ENCODE measurements at regions not wholly inside any gene's neighbourhood (a gene's known extent, or its start where the extent isn't known, plus 50 kb on each side); places are given as distances from the start of the nearest gene placed in this dataset.

DNA sequence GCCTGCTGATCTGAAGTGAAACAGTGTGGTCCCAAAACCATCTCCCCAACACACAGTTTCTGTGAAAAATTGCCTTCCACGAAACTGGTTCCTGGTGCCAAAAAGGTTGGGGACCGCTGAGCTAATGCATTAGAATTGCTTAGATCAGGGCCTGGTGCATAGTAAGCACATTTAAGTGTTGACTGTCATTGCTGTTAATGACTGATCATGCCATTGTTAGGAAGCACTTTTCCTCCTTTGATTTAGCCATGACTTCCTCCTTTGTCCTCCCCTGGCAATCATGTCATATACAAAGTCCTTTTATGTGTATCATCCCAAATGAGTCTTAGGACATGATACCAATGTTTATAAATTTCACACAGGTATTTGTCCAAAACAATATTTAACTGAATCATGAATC, 81.5 kb upstream of the ATP11B start:
- TF ChIP-seq TEAD4 (IDR thresholded peaks at IDR 0.05; ENCODE audit: borderline replicate concordance, insufficient read depth), result no peak

DNA sequence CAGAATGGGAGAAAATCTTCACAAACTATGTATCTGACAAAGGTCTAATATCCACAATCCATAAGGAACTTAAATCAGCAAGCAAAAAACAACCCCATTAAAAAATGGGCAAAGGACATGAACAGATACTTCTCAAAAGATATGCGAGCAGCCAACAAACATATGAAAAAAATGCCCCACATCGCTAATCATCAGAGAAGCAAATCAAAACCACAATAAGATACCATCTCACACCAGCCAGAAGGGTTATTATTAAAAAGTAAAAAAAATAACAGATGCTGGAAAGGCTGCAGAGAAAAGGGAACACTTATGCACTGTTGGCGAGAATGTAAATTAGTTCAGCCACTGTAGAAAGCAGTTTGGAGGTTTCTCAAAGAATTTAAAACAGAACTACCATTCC, 80.2 kb upstream of the ATP11B start:
- Histone ChIP-seq H3K9ac (no peak overlapping the region), H4K20me1 (ENCODE audit: insufficient read depth) (no peaks in the 10 kb centered on the region), H3K4me1 (ENCODE audit: control insufficient read depth in 1 of 2, insufficient read depth in 2 of 2, low read depth in 1 of 2, low read length in 1 of 2) (no peaks in the 10 kb centered on the region; a peak in 1 of 4 replicates), H3K9me3 (no peaks in the 10 kb centered on the region), H3K4me3 (ENCODE audit: low read depth in 2 of 2, low read length in 1 of 2) (no peak overlapping the region), H2AFZ (ENCODE audit: low read depth) (no peak overlapping the region), H3K27ac (ENCODE audit: low read depth in 2 of 2, low read length in 1 of 2) (no peak overlapping the region), H3K9me2 (no peaks in the 10 kb centered on the region), H3K79me2 (ENCODE audit: insufficient read depth) (no peaks in the 10 kb centered on the region), H3F3A (replicated peaks; ENCODE audit: insufficient read depth) (no peaks in the 10 kb centered on the region), H3K27me3 (ENCODE audit: insufficient read depth) (no peaks in the 10 kb centered on the region), H3K36me3 (replicated peaks in 1 of 2; ENCODE audit: control insufficient read depth in 1 of 2, insufficient read depth in 2 of 2, low read length in 1 of 2) (no peaks in the 10 kb centered on the region), H3K4me2 (no peak overlapping the region)
- 71% methylated on average over 3 of the region's 3 CpGs for WGBS (ENCODE audit: low lambda C conversion rate)
- ChIA-PET POLR2A (no interaction called here), CTCF (interaction anchor here (0.9 to 2.4 kb wide), 8 partner anchors 9 to 143 kb away, joined by 3 to 19 read pairs (median 12); partner anchors contain the start of gene ATP11B)
- TF ChIP-seq, protein P1, sequence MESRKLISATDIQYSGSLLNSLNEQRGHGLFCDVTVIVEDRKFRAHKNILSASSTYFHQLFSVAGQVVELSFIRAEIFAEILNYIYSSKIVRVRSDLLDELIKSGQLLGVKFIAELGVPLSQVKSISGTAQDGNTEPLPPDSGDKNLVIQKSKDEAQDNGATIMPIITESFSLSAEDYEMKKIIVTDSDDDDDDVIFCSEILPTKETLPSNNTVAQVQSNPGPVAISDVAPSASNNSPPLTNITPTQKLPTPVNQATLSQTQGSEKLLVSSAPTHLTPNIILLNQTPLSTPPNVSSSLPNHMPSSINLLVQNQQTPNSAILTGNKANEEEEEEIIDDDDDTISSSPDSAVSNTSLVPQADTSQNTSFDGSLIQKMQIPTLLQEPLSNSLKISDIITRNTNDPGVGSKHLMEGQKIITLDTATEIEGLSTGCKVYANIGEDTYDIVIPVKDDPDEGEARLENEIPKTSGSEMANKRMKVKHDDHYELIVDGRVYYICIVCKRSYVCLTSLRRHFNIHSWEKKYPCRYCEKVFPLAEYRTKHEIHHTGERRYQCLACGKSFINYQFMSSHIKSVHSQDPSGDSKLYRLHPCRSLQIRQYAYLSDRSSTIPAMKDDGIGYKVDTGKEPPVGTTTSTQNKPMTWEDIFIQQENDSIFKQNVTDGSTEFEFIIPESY (IDR thresholded peaks at IDR 0.05; ENCODE audit: borderline replicate concordance, low read depth), result no peak
- no peak for TF ChIP-seq TAF1 (IDR thresholded peaks at IDR 0.05; ENCODE audit: borderline replicate concordance, low read depth, low read length)
- TF ChIP-seq MXI1 (IDR thresholded peaks at IDR 0.05; ENCODE audit: low read depth, low read length), result no peak
- TF ChIP-seq, protein P2, sequence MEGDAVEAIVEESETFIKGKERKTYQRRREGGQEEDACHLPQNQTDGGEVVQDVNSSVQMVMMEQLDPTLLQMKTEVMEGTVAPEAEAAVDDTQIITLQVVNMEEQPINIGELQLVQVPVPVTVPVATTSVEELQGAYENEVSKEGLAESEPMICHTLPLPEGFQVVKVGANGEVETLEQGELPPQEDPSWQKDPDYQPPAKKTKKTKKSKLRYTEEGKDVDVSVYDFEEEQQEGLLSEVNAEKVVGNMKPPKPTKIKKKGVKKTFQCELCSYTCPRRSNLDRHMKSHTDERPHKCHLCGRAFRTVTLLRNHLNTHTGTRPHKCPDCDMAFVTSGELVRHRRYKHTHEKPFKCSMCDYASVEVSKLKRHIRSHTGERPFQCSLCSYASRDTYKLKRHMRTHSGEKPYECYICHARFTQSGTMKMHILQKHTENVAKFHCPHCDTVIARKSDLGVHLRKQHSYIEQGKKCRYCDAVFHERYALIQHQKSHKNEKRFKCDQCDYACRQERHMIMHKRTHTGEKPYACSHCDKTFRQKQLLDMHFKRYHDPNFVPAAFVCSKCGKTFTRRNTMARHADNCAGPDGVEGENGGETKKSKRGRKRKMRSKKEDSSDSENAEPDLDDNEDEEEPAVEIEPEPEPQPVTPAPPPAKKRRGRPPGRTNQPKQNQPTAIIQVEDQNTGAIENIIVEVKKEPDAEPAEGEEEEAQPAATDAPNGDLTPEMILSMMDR (IDR thresholded peaks at IDR 0.05), result no peak
- no peak for TF ChIP-seq RXRA (IDR thresholded peaks at IDR 0.05; ENCODE audit: borderline replicate concordance, low read depth)
- TF ChIP-seq EZH2phosphoT487 (IDR thresholded peaks at IDR 0.05; ENCODE audit: borderline replicate concordance, low read depth), result no peak
- no peak for TF ChIP-seq RAD21 (IDR thresholded peaks at IDR 0.05; ENCODE audit: low read length)
- no peak for TF ChIP-seq GABPA (IDR thresholded peaks at IDR 0.05; ENCODE audit: low read depth)
- TF ChIP-seq, protein P3, sequence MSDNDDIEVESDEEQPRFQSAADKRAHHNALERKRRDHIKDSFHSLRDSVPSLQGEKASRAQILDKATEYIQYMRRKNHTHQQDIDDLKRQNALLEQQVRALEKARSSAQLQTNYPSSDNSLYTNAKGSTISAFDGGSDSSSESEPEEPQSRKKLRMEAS (IDR thresholded peaks at IDR 0.05; ENCODE audit: low read depth), result no peak
- TF ChIP-seq EP300 (IDR thresholded peaks at IDR 0.05; ENCODE audit: borderline replicate concordance in 1 of 2, low read depth in 1 of 2, low read length in 1 of 2), result no peak
- TF ChIP-seq YY1 (IDR thresholded peaks at IDR 0.05; ENCODE audit: low read depth), result no peak
- TF ChIP-seq CHD2 (IDR thresholded peaks at IDR 0.05; ENCODE audit: low read length, partially characterized antibody), result no peak
- no peak for TF ChIP-seq TEAD4 (IDR thresholded peaks at IDR 0.05; ENCODE audit: borderline replicate concordance, insufficient read depth)
- TF ChIP-seq, protein P4, sequence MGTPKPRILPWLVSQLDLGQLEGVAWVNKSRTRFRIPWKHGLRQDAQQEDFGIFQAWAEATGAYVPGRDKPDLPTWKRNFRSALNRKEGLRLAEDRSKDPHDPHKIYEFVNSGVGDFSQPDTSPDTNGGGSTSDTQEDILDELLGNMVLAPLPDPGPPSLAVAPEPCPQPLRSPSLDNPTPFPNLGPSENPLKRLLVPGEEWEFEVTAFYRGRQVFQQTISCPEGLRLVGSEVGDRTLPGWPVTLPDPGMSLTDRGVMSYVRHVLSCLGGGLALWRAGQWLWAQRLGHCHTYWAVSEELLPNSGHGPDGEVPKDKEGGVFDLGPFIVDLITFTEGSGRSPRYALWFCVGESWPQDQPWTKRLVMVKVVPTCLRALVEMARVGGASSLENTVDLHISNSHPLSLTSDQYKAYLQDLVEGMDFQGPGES (IDR thresholded peaks at IDR 0.05; ENCODE audit: low read depth, low read length), result no peak
- no peak for TF ChIP-seq RFX5 (IDR thresholded peaks at IDR 0.05; ENCODE audit: low read length)
- no peak for TF ChIP-seq SIN3A (IDR thresholded peaks at IDR 0.05; ENCODE audit: borderline replicate concordance, low read depth, low read length)
- TF ChIP-seq, protein P5, sequence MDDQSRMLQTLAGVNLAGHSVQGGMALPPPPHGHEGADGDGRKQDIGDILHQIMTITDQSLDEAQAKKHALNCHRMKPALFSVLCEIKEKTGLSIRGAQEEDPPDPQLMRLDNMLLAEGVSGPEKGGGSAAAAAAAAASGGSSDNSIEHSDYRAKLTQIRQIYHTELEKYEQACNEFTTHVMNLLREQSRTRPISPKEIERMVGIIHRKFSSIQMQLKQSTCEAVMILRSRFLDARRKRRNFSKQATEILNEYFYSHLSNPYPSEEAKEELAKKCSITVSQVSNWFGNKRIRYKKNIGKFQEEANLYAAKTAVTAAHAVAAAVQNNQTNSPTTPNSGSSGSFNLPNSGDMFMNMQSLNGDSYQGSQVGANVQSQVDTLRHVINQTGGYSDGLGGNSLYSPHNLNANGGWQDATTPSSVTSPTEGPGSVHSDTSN (IDR thresholded peaks at IDR 0.05), result no peak
- no peak for DNase-seq

More for the DNA sequence above, 81.5 kb upstream of the ATP11B start:
- Histone ChIP-seq H4K20me1 (ENCODE audit: insufficient read depth) (no peaks in the 10 kb centered on the region), H3K9ac (no peak overlapping the region), H2AFZ (ENCODE audit: low read depth) (no peak overlapping the region), H3K4me1 (ENCODE audit: control insufficient read depth in 1 of 2, insufficient read depth in 2 of 2, low read depth in 1 of 2, low read length in 1 of 2) (no peaks in the 10 kb centered on the region; a peak in 1 of 4 replicates), H3K4me3 (ENCODE audit: low read depth in 2 of 2, low read length in 1 of 2) (no peak overlapping the region), H3K36me3 (replicated peaks in 1 of 2; ENCODE audit: control insufficient read depth in 1 of 2, insufficient read depth in 2 of 2, low read length in 1 of 2) (no peaks in the 10 kb centered on the region), H3K79me2 (ENCODE audit: insufficient read depth) (no peaks in the 10 kb centered on the region), H3K27me3 (ENCODE audit: insufficient read depth) (no peaks in the 10 kb centered on the region), H3K9me3 (no peaks in the 10 kb centered on the region), H3K27ac (ENCODE audit: low read depth in 2 of 2, low read length in 1 of 2) (no peak overlapping the region), H3K9me2 (no peaks in the 10 kb centered on the region), H3F3A (replicated peaks; ENCODE audit: insufficient read depth) (no peaks in the 10 kb centered on the region), H3K4me2 (no peak overlapping the region)
- DNase-seq, result no peak
- 89% methylated on average over 2 of the region's 2 CpGs for WGBS (ENCODE audit: low lambda C conversion rate)
- ChIA-PET CTCF (interaction anchor here (1.2 to 3.2 kb wide), 5 partner anchors 9 to 126 kb away, joined by 3 to 14 read pairs (median 10); no protein-coding TSS in a partner anchor), POLR2A (no interaction called here)

Measured in SK-N-SH (cell line).